ENCODE measurements at regions not wholly inside any gene's neighbourhood (a gene's known extent, or its start where the extent isn't known, plus 50 kb on each side); places are given as distances from the start of the nearest gene placed in this dataset.

DNA sequence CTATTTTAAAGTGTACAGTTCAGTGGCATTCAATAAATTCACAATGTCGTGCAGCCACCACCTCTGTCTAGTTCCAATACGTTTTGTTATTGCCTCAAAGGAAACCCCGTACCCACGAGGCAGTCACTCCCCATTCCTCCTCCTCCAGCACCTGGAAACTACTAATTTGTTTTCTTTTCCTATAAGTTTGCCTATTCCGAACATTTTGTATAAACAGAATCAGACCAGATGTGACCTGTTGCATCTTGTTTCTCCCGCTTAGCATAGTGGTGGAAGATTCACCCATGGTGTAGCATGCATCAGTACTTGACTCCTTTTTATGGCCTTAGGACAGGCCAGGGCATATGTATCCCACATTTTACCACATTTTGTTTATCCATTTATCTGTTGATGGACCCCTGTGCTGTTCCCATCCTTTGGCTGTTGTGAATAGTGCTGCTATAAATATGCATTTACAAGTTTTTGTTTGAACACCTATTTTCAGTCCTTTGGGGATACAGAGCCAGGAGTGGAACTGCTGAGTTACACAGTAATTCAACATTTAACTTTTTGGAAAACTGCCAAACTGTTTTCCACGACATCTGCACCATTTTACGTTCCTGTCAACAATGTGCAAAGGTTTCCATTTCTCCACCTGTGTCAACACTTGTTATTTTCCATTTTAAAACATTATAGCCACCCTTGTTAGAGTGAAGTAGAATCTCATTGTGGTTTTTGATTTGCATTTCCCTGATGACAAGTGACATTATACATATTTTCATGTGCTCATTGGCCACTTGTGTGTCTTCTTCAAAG lies 57.8 kb upstream of the STX18 start:
- DNase-seq (ENCODE audit: low read depth), result no peak

DNA sequence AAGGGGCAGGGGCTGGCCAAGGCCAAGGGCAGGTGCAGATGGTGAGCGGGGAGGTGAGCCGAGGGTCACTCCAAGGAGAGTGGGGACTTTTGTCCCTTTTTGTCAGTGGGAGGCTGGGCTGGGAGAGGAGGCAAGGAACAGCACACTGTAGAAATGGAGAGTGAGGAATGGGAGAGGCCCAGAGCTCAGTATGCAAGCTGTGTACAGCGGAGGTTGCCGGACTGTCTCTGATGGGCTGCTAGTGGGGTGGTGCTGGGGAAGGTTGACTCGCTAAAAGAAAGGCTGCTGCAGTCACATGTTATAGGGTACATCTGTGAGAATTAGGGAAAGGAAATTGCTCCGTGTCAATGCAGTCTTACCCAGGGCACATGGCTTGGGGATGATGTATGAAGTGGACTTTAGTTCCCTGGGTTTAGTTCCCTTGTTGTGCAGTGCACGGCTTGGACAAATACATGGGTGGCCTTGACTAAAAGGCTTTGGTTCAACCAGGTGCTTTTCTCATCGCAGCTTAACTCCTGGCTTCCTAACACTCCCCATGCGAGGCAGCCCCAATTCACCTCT lies 57.1 kb upstream of the STX18 start:
- DNase-seq (ENCODE audit: low read depth), result no peak

DNA sequence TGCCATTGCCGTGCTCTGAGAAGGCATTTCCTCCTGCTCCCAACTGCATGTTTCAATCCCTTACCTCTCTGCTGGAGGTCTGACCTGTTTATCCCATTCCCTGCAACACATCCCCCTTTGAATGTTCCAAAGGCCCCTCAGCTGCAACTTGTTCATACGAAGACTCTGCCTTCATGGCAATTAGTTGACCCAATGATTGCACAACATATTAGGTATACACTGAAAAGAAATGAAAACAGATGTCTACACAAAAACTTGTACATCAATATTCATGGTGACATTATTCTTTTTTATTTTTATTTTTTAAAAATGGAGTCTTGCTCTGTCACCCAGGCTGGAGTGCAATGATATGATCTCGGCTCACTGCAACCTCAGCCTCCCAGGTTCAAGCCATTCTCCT lies 54.9 kb upstream of the STX18 start:
- no peak for DNase-seq (ENCODE audit: low read depth)

DNA sequence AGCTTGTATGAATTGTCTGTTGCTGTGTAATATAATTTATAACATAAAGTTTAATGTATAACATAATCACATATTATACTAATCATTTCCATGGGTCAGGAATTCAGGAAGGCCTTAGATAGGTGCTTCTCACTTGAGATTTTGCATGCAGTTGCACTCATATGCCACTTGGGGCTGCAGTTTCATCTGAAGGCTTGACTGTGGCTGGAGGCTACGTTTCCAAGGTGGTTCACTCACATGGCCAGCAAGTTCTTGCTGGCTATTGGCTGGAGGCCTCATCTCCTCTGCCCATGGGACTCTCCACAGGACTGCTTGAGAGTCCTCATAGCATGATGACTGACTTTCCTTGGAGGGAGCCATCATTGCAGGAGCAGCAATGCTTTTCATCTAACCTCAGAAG lies 53.4 kb upstream of the STX18 start:
- DNase-seq (ENCODE audit: low read depth), result no peak

DNA sequence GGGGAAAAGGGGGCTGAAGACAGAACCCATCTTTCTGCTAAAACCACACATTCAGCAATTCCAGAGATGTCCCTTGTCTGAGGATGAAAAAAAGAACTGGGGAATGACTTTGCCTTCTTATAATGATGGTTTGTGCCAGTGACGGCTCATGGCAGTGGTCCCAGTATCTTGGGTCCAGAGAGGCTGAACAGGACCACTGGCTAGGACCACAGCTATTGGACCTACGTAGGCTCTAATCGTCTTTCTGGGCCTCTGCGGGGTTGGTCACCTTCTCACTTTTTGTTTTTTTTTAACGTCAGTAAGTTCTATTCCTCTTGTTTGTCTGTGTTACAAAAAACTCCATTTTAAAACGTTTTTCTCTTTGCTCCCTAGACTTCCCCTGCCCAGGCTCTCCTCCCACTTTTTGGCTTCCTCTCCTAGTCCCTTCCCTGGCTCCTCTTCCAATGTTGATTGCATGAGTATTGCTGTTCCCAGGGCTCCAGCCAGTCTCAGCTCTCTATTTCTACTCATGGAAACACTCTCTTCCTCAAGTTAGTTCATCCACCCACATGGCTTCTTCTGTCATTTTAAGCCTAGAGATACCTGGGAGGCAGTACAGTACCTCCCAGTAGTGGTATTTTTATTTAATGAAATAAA lies 52.6 kb upstream of the STX18 start:
- no peak for DNase-seq (ENCODE audit: low read depth)

DNA sequence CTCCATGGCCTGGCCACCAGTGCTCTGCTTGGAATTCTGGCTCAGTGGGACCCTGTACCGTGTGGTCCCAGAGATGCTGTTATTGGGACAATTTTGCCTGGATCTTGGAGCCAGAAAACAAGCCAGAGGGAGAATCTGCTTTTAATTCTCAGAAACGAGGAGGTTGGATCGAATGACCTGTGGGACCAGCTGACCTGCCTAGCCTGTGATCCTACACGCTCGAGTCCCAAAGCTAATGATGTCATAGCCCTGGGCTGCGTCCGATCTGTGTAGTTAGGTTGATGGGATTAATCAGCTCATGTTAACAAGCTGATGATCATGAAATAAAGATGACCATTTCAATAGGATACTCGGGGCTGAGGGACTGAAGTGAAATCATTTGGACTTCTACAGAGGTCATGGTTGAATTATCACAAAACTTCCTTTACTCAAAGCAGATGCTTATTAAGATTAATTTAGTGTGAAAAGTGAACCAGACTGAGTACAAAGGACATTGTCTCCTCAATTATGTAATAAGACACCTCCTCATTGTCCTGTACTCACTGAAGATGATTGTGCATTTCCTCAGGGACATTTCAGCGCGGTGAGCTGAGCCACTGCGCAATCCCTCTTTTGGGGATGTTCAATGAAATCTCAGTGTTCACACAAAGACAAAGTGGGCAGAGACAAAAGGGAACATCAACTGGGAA lies 51.9 kb upstream of the STX18 start:
- DNase-seq (ENCODE audit: low read depth), result no peak

DNA sequence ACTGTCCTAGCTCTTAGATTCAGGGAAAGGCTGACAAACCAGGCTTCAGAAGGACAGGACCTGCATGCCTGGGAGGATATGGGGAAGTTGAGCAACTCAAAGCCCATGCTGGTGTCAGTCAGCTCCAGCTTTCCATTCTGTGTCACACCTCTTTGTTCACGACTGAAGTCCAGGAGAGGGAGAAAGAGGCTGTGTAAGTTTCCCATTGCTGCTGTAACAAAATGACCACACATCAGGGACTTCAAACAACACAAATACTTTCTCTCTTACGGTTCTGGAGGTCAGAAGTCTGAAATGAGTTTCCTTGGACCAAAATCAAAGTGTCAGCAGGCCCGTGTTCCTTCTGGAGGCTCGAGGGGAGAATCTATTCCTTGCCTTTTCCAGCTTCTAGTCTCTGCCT lies 50.6 kb upstream of the STX18 start:
- DNase-seq (ENCODE audit: low read depth), result no peak
